ENCODE measurements at regions not wholly inside any gene's neighbourhood (a gene's known extent, or its start where the extent isn't known, plus 50 kb on each side); places are given as distances from the start of the nearest gene placed in this dataset.
"Not testable (repeated sequence)": the region's sequence is repeated elsewhere in the genome, so short reads cannot be mapped to it uniquely, and the experiment has no call there.

DNA sequence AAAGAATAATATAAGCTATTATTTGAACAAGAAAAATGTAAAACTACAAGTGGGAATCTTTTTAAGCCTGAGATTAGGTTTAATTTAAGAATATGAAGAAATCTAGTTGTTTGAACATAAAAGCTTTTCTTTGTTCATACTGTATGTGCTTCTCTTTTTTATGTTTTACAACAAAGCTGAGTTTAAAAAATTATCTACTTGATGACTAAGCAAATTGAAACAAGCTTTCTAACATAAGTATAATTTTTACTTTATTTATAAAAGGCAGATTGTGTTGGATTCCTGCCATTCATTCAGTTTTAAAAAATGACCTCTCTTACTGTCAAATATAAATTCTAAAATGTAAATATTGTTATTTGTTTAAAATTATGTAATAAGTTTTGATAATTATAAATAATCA lies 958.2 kb downstream of the DNAJB9 start:
- no peaks in the 10 kb centered on the region for H3K4me1 ChIP-seq (replicated peaks in 1 of 2)
- in situ Hi-C loops (cut with MboI; ENCODE audit: low pct_unique_long_range_greater_than_20kb in 2 of 9, low sequenced_read_pairs in 9 of 9, unreplicated experiment in 9 of 9): no loop called here
- no peak overlapping the region for H3K4me3 ChIP-seq
- no peak overlapping the region for H3K27ac ChIP-seq
- no peak for ATAC-seq (replicated peaks in 6 of 8)

DNA sequence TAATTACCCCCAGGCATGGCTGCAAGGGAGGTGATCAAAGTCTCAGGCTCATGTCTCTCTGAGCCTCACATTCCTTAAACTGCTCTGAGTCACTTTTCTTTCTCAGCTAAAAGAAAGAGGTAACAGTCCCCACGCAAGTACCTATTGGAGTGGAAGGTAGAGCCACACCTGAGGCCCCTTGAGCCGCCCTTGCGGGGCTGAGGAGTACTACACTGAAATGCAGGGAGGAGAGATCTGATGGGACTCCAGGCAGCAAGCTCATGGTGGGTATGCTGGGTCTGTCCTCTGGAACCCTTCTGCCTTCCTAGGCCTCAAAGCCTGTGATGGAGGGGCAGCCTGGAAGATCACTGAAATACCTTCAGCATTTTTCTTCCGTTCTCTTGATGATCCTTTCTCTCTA lies 960.0 kb downstream of the DNAJB9 start:
- in situ Hi-C loops (cut with MboI; ENCODE audit: low pct_unique_long_range_greater_than_20kb in 2 of 9, low sequenced_read_pairs in 9 of 9, unreplicated experiment in 9 of 9): no loop called here
- Histone ChIP-seq H3K4me1 (replicated peaks in 1 of 2) (no peaks in the 10 kb centered on the region), H3K4me3 (no peak overlapping the region), H3K27ac (no peak overlapping the region)
- 22 to 100% (median 89%) methylated on average over 2 to 4 of the region's 4 CpGs; no CpG with 5 or more reads in 4 of the 10 experiments for WGBS, 10 experiments
- no peak for ATAC-seq (replicated peaks in 6 of 8)

- in situ Hi-C loops (cut with MboI; ENCODE audit: low pct_unique_long_range_greater_than_20kb in 2 of 9, low sequenced_read_pairs in 9 of 9, unreplicated experiment in 9 of 9): no loop called here
- no peak for ATAC-seq (replicated peaks in 6 of 8)
- Histone ChIP-seq H3K4me3 (no peak overlapping the region), H3K4me1 (replicated peaks in 1 of 2) (no peaks in the 10 kb centered on the region), H3K27ac (no peak overlapping the region)
- 0 to 100% (median 45%) methylated on average over 1 of the region's 1 CpG; no CpG with 5 or more reads in 4 of the 10 experiments for WGBS, 10 experiments
Observed at GRCh38 chr7:109532262-109532992, 962.8 kb downstream of the DNAJB9 start.

GRCh38 chr7:109545686-109546085 lies 976.0 kb downstream of the DNAJB9 start:
- Histone ChIP-seq H3K4me1 (replicated peaks in 1 of 2) (no peaks in the 10 kb centered on the region), H3K27ac (no peak overlapping the region), H3K4me3 (no peak overlapping the region)
- no peak for ATAC-seq (replicated peaks in 6 of 8)
- in situ Hi-C loops (cut with MboI; ENCODE audit: low pct_unique_long_range_greater_than_20kb in 2 of 9, low sequenced_read_pairs in 9 of 9, unreplicated experiment in 9 of 9): no loop called here
- WGBS, 10 experiments: 4 to 63% (median 32%) methylated on average over 2 to 3 of the region's 3 CpGs; no CpG with 5 or more reads in 1 of the 10 experiments

DNA sequence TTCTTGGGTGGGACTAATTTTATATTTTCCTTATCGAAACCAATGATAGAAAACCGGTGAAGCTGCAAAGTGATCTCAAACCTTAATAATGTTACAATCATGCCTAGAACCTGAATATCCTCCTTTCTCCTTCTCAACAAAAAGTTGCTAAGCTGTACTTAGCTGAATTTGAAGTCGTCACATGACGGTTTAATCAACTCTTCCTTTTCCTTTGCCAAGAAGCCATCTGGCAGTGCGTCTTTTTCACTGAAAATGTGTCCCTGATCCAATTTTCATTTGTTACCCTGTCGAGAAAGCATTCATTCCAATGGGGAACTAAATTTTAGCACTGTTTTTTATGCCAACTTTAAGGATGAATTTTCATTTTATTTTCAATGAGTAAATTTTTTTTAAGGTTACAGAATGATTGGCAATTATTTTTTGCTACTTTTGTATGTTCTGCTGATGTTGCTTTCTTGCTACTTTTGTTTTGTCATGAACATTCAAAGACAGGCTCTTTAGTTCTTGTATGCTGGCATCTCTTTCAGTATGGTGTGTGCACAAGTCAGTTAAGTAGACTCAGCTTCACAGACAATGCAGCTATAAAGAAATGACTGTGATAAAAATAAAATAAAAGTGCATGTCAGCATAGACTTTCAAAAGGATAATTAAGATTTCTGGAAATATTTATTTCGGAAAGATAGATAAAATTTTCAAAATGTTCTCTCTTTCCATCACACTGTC lies 980.0 kb downstream of the DNAJB9 start:
- H3K27ac ChIP-seq: no peak overlapping the region
- ATAC-seq (replicated peaks in 6 of 8): no peak
- no peak overlapping the region for H3K4me3 ChIP-seq
- WGBS, 10 experiments: 0 to 81% (median 53%) methylated on average over 4 to 7 of the region's 7 CpGs
- H3K4me1 ChIP-seq (replicated peaks in 1 of 2): no peaks in the 10 kb centered on the region
- in situ Hi-C loops (cut with MboI; ENCODE audit: low pct_unique_long_range_greater_than_20kb in 2 of 9, low sequenced_read_pairs in 9 of 9, unreplicated experiment in 9 of 9): no loop called here

DNA sequence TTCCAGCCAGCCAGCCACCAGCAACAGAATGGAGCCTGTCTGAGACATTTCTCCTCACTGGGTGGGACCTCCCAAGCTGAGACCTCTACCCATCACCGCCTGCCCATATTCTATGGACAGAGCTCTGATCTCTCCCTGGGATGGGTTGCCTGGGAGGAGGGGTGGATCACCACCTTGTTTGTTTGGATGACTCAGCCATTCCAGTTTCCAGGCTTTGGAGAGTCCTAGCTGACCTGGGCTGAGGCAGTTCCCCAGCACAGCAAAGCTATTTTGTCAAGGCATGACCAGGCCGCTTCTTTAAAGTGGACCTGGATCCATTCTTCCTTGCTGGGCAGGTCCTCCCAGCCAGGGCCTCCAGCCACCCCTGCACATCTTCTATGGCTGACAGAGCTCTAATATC lies 982.3 kb downstream of the DNAJB9 start:
- ATAC-seq (replicated peaks in 6 of 8): no peak
- Histone ChIP-seq H3K4me1 (replicated peaks in 1 of 2) (no peaks in the 10 kb centered on the region), H3K27ac (no peak overlapping the region), H3K4me3 (no peak overlapping the region)
- WGBS, 10 experiments: 40 to 100% methylated on average over 1 to 2 of the region's 2 CpGs; no CpG with 5 or more reads in 8 of the 10 experiments
- in situ Hi-C loops (cut with MboI; ENCODE audit: low pct_unique_long_range_greater_than_20kb in 2 of 9, low sequenced_read_pairs in 9 of 9, unreplicated experiment in 9 of 9): no loop called here

DNA sequence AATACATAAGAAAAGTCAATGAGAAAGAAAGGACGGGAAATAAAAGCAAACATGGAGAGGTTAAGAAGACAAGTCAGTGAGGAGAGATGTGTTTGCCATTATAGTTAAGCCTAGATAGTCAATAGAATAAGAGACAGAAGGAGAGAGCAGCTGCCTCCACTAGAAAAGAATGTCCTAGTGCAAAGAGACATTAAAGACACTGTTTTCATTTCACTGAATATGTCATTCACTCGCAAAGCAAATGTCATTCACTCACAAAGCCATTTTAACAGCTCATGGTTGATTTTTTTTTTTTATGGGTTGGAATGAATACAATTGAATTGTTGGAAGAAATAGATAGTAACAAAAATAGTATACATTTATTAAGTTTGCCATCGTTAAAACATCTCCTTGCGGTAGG lies 1007.6 kb downstream of the DNAJB9 start:
- no peak overlapping the region for H3K4me3 ChIP-seq
- in situ Hi-C loops (cut with MboI; ENCODE audit: low pct_unique_long_range_greater_than_20kb in 2 of 9, low sequenced_read_pairs in 9 of 9, unreplicated experiment in 9 of 9): no loop called here
- WGBS, 10 experiments: 0 to 85% (median 66%) methylated on average over 3 to 4 of the region's 4 CpGs
- ATAC-seq (replicated peaks in 6 of 8): no peak
- H3K4me1 ChIP-seq (replicated peaks in 1 of 2): no peaks in the 10 kb centered on the region
- no peak overlapping the region for H3K27ac ChIP-seq

DNA sequence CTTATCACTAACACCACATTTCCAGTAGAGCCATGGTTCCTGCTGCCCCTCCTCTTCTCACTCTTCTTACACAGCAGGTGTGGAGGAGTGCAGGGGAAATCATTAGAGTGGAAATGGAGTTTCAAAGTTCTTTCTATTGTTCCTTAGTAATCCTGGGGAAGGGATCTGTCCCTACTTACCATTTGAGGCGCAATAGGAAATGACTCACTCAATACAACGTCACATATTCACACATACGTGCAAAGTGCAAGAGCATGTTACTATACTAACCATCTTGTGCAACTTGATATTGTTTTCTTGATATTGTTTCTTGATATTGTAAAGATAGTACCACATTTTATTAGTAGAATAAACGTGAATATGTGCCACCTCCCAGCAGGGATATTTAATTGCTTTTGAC lies 1010.2 kb downstream of the DNAJB9 start:
- 0 to 90% (median 75%) methylated on average over 3 to 4 of the region's 4 CpGs; no CpG with 5 or more reads in 4 of the 10 experiments for WGBS, 10 experiments
- no peak for ATAC-seq (replicated peaks in 6 of 8)
- Histone ChIP-seq H3K4me1 (replicated peaks in 1 of 2) (no peaks in the 10 kb centered on the region), H3K27ac (no peak overlapping the region), H3K4me3 (no peak overlapping the region)
- in situ Hi-C loops (cut with MboI; ENCODE audit: low pct_unique_long_range_greater_than_20kb in 2 of 9, low sequenced_read_pairs in 9 of 9, unreplicated experiment in 9 of 9): no loop called here

DNA sequence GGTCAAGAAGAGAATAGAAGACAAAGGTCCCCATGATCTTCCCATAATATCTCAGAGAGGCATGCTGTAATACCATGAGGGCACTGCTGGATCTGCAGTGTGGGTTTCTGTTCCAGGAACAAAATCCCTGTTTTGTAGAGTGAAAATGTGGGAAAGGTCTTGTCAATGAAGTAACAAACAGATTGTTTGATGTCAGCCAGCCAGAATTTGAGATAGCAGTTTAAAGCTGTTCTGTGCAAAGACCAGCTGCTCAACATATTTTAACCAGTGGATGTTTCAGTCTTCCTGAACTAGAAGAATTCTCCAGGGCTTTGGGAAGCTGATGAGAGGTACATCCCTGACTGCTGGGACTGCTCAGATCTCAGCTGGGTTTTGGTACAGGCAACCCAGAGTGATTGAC lies 1012.5 kb downstream of the DNAJB9 start:
- in situ Hi-C loops (cut with MboI; ENCODE audit: low pct_unique_long_range_greater_than_20kb in 2 of 9, low sequenced_read_pairs in 9 of 9, unreplicated experiment in 9 of 9): no loop called here
- no peak overlapping the region for H3K27ac ChIP-seq

GRCh38 chr7:109596948-109597347 lies 1027.3 kb downstream of the DNAJB9 start:
- in situ Hi-C loops (cut with MboI; ENCODE audit: low pct_unique_long_range_greater_than_20kb in 2 of 9, low sequenced_read_pairs in 9 of 9, unreplicated experiment in 9 of 9); H3K4me1 ChIP-seq (replicated peaks in 1 of 2); ATAC-seq (replicated peaks in 6 of 8); H3K4me3 ChIP-seq; H3K27ac ChIP-seq: not testable (repeated sequence)
- WGBS, 10 experiments: 7 to 100% (median 41%) methylated on average over 1 to 5 of the region's 9 CpGs; no CpG with 5 or more reads in 5 of the 10 experiments

More for the DNA sequence above, 1012.5 kb downstream of the DNAJB9 start:
- Histone ChIP-seq H3K4me3 (no peak overlapping the region), H3K4me1 (replicated peaks in 1 of 2) (no peaks in the 10 kb centered on the region)
- no peak for ATAC-seq (replicated peaks in 6 of 8)

DNA sequence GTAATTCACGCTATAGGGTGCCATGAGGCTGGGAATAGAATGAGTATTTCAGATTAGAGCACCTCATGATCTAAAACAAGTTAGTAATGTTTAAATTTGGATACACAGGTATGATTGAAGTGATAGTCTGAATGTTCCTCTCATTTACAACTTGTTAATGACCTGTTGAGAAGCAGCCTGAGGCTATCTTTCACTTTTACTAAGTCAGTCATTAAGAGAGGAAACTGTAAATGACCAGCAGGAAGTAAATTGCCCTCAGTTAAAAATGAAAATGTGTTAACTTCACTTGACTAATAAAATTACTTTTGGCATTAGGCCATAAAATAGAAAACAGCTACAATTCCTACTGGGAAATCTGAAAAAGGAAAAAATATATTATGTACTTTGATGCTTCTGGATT lies 1042.0 kb downstream of the DNAJB9 start:
- WGBS, 10 experiments: 8 to 100% (median 67%) methylated on average over 1 of the region's 1 CpG; no CpG with 5 or more reads in 3 of the 10 experiments
- H3K27ac ChIP-seq: no peak overlapping the region
- in situ Hi-C loops (cut with MboI; ENCODE audit: low pct_unique_long_range_greater_than_20kb in 2 of 9, low sequenced_read_pairs in 9 of 9, unreplicated experiment in 9 of 9): no loop called here
- ATAC-seq (replicated peaks in 6 of 8): no peak
- no peak overlapping the region for H3K4me3 ChIP-seq
- H3K4me1 ChIP-seq (replicated peaks in 1 of 2): no peaks in the 10 kb centered on the region

GRCh38 chr7:109616551-109617069 lies 1046.9 kb downstream of the DNAJB9 start:
- 17 to 100% (median 89%) methylated on average over 1 to 3 of the region's 3 CpGs for WGBS, 10 experiments
- in situ Hi-C loops (cut with MboI; ENCODE audit: low pct_unique_long_range_greater_than_20kb in 2 of 9, low sequenced_read_pairs in 9 of 9, unreplicated experiment in 9 of 9): no loop called here
- Histone ChIP-seq H3K4me3 (no peak overlapping the region), H3K4me1 (replicated peaks in 1 of 2) (no peaks in the 10 kb centered on the region), H3K27ac (no peak overlapping the region)
- no peak for ATAC-seq (replicated peaks in 6 of 8)

DNA sequence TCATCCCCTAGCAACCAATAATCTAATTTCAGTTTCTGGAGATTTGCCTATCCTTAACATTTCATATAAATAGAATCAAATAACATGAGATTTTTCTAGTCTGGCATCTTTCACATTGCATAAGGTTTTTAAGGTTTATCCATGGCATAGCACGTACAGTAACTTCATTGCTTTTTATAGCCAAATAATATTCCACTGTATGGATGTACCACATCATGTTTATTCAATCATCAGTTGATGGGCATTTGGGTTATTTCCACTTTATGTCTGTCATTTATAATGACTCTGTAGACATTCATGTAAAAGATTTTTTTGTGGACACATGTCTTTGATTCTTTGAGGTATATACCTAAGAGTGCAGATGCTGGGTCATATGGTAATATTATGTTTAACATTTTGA lies 1052.6 kb downstream of the DNAJB9 start:
- Histone ChIP-seq H3K4me1 (replicated peaks in 1 of 2) (no peaks in the 10 kb centered on the region), H3K4me3 (no peak overlapping the region), H3K27ac (no peak overlapping the region)
- in situ Hi-C loops (cut with MboI; ENCODE audit: low pct_unique_long_range_greater_than_20kb in 2 of 9, low sequenced_read_pairs in 9 of 9, unreplicated experiment in 9 of 9): no loop called here
- 29 to 100% (median 86%) methylated on average over 1 of the region's 1 CpG; no CpG with 5 or more reads in 1 of the 10 experiments for WGBS, 10 experiments
- ATAC-seq (replicated peaks in 6 of 8): no peak
